B cell (primary cell): ENCODE measurements at regions not wholly inside any gene's neighbourhood (a gene's known extent, or its start where the extent isn't known, plus 50 kb on each side); places are given as distances from the start of the nearest gene placed in this dataset.

Experiments used
- CTCF ChIP-seq: fragments of 200-600 bp; IDR thresholded peaks from one replicate; pipeline ENCODE4 v1.8.0; 2022; ENCODE audit warnings: antibody characterized with exemption, mild to moderate bottlenecking
- EZH2 ChIP-seq: IDR thresholded peaks from 2 replicates; pipeline ENCODE4 v1.6.1; 2012; ENCODE audit warnings: borderline replicate concordance, low read depth, mild to moderate bottlenecking, moderate library complexity, low read length; ENCODE audit not compliant: insufficient read depth, poor library complexity, severe bottlenecking

GRCh38 chr18:34510926-34511325 is 199.2 kb upstream of the DTNA start:
- TF ChIP-seq CTCF (no peak), EZH2 (no peak)
